C4-2B (cell line): ENCODE measurements at regions not wholly inside any gene's neighbourhood (a gene's known extent, or its start where the extent isn't known, plus 50 kb on each side); places are given as distances from the start of the nearest gene placed in this dataset.

ENCODE experiments used
- H3K27ac ChIP-seq: fragments of 450-650 bp; 2 replicates; pipeline ENCODE4 v1.5.1; 2017
- CTCF ChIP-seq: fragments of 450-650 bp; conservative IDR thresholded peaks from 2 replicates; pipeline ENCODE4 v1.5.1; 2017; ENCODE audit warnings: mild to moderate bottlenecking
- ZFX ChIP-seq: fragments of 450-650 bp; IDR thresholded peaks from 2 replicates; pipeline ENCODE4 v1.6.1; 2017

GRCh38 chr20:24153101-24154040 lies 164.8 kb upstream of the GGTLC1 start:
- H3K27ac ChIP-seq, result no peak overlapping the region

GRCh38 chr20:24151621-24152294 lies 163.2 kb upstream of the GGTLC1 start:
- no peak for TF ChIP-seq CTCF
- no peak for TF ChIP-seq ZFX
- no peak overlapping the region for H3K27ac ChIP-seq

More at GRCh38 chr20:24153101-24154040, 164.8 kb upstream of the GGTLC1 start:
- no peak for TF ChIP-seq ZFX
- no peak for TF ChIP-seq CTCF

GRCh38 chr20:24150406-24150805 lies 161.8 kb upstream of the GGTLC1 start:
- TF ChIP-seq CTCF, result no peak
- no peak for TF ChIP-seq ZFX
- H3K27ac ChIP-seq, result no peak overlapping the region

GRCh38 chr20:24149881-24150307 lies 161.3 kb upstream of the GGTLC1 start:
- no peak overlapping the region for H3K27ac ChIP-seq
- TF ChIP-seq ZFX (no peak), CTCF (peak; percentile 88)

GRCh38 chr20:24149175-24149574 lies 160.6 kb upstream of the GGTLC1 start:
- no peak for TF ChIP-seq ZFX
- no peak for TF ChIP-seq CTCF
- no peak overlapping the region for H3K27ac ChIP-seq

GRCh38 chr20:24148372-24148771 lies 159.8 kb upstream of the GGTLC1 start:
- no peak overlapping the region for H3K27ac ChIP-seq
- TF ChIP-seq CTCF (no peak), ZFX (no peak)

- H3K27ac ChIP-seq, result no peak overlapping the region
- TF ChIP-seq ZFX, result no peak
- no peak for TF ChIP-seq CTCF
These were observed 159.4 kb upstream of the GGTLC1 start for GRCh38 chr20:24147961-24148360.
